Urinary bladder (tissue), 3 donors: ENCODE measurements at regions not wholly inside any gene's neighbourhood (a gene's known extent, or its start where the extent isn't known, plus 50 kb on each side); places are given as distances from the start of the nearest gene placed in this dataset.

Experiments used
- DNase-seq: peaks from one replicate; pipeline ENCODE4 v3.0.0-alpha.2; 2015; ENCODE audit errors: extremely low spot score
- H3K27ac ChIP-seq: one replicate; pipeline ENCODE4 v1.5.1; 2013; ENCODE audit warnings: low read depth, mild to moderate bottlenecking, moderate library complexity
- H3K36me3 ChIP-seq: one replicate; pipeline ENCODE4 v1.6.1; 2013; ENCODE audit warnings: mild to moderate bottlenecking, moderate library complexity; ENCODE audit not compliant: insufficient read depth
- H3K4me1 ChIP-seq: one replicate; pipeline ENCODE4 v1.6.1; 2013; ENCODE audit warnings: mild to moderate bottlenecking, moderate library complexity; ENCODE audit not compliant: insufficient read depth
- H3K4me3 ChIP-seq: one replicate; pipeline ENCODE4 v1.5.1; 2013; ENCODE audit warnings: low read depth, low read length
- WGBS: extraction: QIAGEN DNeasy Blood & Tissue Kit; methylation state at CpG from one replicate; pipeline ENCODE4 v1.1.7; 2013; 5-methylcytosine and 5-hydroxymethylcytosine counted together
- donor health status: healthy with polysubstance abuse.
- donor health status: healthy.

- DNase-seq = no peak
Measured at GRCh38 chr3:139769796-139770195, 92.0 kb upstream of the NMNAT3 start.

DNA sequence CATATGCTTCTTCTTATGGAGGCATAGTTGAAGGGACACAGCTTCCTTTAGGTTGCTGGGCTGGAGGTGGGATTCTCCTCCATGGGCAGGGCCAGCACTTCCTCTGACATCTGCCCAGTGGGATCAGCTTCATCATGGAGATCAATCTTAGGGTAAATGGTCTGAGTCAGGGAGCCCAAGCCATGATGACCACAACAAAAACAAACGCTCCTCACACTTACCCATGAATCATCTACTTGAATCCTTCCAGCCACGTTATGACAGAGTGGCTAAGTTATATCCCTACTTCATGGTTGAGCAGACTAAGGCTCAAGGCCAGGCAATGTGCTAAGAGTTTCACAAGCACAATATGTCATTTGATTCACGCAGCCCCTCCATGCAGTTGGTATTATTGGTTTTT is 87.2 kb upstream of the NMNAT3 start:
- Histone ChIP-seq H3K27ac (no peak overlapping the region), H3K36me3 (no peaks in the 10 kb centered on the region), H3K4me1 (no peaks in the 10 kb centered on the region), H3K4me3 (no peak overlapping the region)
- WGBS = 77% methylated on average over 3 of the region's 3 CpGs
- no peak for DNase-seq

More at GRCh38 chr3:139769796-139770195, 92.0 kb upstream of the NMNAT3 start:
- H3K36me3 ChIP-seq = no peaks in the 10 kb centered on the region
- no peak overlapping the region for H3K4me3 ChIP-seq
- 87% methylated on average over 4 of the region's 4 CpGs for WGBS
- H3K27ac ChIP-seq = no peak overlapping the region
- H3K4me1 ChIP-seq = no peaks in the 10 kb centered on the region

DNA sequence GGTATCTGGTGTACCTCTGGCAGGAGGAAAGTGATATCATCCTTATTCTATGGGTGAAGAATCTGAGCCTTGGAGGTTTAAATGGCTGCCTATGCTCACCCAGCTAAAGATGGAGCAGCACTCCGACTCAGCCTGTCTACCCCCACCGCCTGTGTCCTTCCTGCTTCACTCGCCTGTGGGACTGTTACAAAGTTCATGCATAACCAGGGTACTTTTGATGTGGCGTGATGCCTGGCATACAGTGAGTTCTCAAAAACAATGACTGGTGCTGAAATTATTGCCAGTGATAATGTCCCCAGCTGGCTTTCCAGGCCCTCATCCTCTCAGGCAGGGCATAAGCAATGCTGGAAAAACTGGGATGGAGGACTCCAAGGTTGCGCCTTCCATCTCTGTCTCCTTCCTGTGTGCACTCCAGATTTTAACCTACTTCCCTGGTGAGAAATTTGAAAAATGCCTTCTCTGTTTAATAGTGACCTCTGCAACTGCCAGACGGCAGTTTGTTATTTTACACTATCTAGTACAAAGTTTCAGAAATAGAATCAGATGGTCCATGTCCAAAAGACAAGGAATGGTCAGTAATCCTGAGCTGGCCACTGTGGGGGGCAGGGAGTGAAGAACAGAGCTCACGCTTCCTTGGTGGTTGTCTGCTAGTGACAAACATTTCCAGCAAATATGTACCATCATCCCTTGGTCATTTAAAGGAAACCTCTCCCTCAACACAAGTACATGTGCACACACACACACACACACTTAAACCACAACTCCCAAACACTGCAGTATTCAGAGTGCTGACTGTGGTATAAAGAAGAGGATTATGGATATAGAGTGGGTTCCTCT is 86.5 kb upstream of the NMNAT3 start:
- 50% methylated on average over 7 of the region's 7 CpGs for WGBS
- DNase-seq = no peak
- Histone ChIP-seq H3K4me3 (no peak overlapping the region), H3K36me3 (no peaks in the 10 kb centered on the region), H3K27ac (no peak overlapping the region), H3K4me1 (no peaks in the 10 kb centered on the region)

GRCh38 chr3:139762302-139762701 is 84.5 kb upstream of the NMNAT3 start:
- no peaks in the 10 kb centered on the region for H3K36me3 ChIP-seq
- H3K4me1 ChIP-seq = no peaks in the 10 kb centered on the region
- DNase-seq = no peak
- no peak overlapping the region for H3K4me3 ChIP-seq
- no peak overlapping the region for H3K27ac ChIP-seq
- 76% methylated on average over 9 of the region's 9 CpGs for WGBS

DNA sequence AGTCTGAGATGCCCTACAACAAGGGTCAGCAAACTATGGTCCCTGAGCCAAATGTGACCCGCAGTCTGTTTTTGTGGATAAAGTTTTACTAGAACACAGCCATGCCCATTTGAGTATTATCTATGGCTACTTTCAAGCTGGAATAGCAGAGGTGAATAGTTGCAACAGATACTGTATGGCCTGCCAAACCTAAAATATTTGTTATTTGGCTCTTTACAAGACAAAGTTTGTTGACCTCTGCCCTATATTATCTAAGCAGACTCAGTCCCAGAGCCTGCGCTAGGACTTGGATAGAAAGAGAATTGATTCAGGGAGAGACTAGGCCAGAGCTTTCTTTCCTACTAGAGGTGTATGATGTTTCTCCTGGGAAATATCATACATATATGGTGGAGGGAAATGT is 81.7 kb upstream of the NMNAT3 start:
- Histone ChIP-seq H3K27ac (no peak overlapping the region), H3K4me1 (no peaks in the 10 kb centered on the region), H3K36me3 (no peaks in the 10 kb centered on the region), H3K4me3 (no peak overlapping the region)
- no peak for DNase-seq
- 58% methylated on average over 2 of the region's 2 CpGs for WGBS

GRCh38 chr3:139758654-139759291 is 81.0 kb upstream of the NMNAT3 start:
- H3K4me1 ChIP-seq = no peaks in the 10 kb centered on the region
- WGBS = 63% methylated on average over 5 of the region's 5 CpGs
- H3K27ac ChIP-seq = no peak overlapping the region
- no peaks in the 10 kb centered on the region for H3K36me3 ChIP-seq
- no peak overlapping the region for H3K4me3 ChIP-seq
- no peak for DNase-seq

- no peaks in the 10 kb centered on the region for H3K36me3 ChIP-seq
- H3K4me1 ChIP-seq = no peaks in the 10 kb centered on the region
- no peak for DNase-seq
- no peak overlapping the region for H3K27ac ChIP-seq
- H3K4me3 ChIP-seq = no peak overlapping the region
Measured at GRCh38 chr3:139757448-139758030, 79.8 kb upstream of the NMNAT3 start.

DNA sequence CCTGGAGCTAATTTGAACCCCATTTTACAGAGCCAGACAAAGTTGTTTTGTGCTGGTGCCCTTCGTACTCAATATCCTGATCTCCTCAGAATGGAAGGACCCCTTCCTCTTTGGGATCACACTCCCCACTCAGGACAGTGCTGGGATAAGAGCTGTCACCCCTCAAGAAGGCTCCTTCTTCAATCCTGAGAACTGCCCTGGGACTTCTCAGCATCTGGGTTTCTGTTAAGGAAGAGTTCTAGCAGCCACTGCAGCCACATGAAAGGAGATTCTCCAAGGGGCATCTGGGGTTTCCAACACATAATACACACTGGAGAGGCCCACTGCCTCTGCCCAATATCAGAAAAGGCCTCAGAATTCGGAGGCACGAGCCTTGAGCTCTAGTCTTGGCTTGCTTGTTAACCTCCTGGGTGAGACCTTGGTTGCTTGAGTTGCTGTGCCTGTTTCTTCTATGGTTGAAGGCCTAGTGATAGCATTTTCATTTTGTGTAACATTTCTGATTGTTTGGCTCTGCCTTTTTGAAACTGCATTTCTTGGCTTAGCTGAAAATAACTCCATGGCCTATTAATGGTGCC is 78.8 kb upstream of the NMNAT3 start:
- no peak overlapping the region for H3K4me3 ChIP-seq
- H3K36me3 ChIP-seq = no peaks in the 10 kb centered on the region
- no peak for DNase-seq
- H3K27ac ChIP-seq = no peak overlapping the region
- WGBS = 87% methylated on average over 3 of the region's 3 CpGs
- no peaks in the 10 kb centered on the region for H3K4me1 ChIP-seq

DNA sequence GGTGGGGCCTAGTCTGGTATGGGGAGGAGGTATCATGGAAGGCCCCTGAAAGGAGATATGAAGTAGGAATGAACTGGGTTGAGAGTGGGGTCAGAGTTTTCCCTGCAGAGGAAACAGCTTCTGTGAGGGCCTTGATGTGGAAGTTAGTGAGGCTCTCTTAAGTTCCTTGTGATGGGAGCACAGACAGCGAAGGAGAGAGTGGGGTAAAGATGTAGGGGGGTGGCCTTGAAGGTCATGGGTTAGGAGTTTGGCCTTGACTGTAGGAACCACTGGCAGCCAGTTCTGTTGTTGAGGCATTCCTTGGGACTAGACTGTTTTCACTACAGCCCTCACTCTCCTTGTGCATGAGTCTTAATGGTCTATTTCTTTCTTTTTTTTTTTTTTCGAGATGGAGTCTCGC is 77.8 kb upstream of the NMNAT3 start:
- H3K27ac ChIP-seq = no peak overlapping the region
- no peaks in the 10 kb centered on the region for H3K4me1 ChIP-seq
- H3K4me3 ChIP-seq = no peak overlapping the region
- WGBS = 93% methylated on average over 3 of the region's 3 CpGs
- DNase-seq = no peak
- no peaks in the 10 kb centered on the region for H3K36me3 ChIP-seq

- DNase-seq = no peak
- 76% methylated on average over 2 of the region's 2 CpGs for WGBS
- H3K36me3 ChIP-seq = no peaks in the 10 kb centered on the region
- H3K27ac ChIP-seq = no peak overlapping the region
- H3K4me3 ChIP-seq = no peak overlapping the region
- H3K4me1 ChIP-seq = no peaks in the 10 kb centered on the region
Measured at GRCh38 chr3:139751789-139752188, 74.0 kb upstream of the NMNAT3 start.

DNA sequence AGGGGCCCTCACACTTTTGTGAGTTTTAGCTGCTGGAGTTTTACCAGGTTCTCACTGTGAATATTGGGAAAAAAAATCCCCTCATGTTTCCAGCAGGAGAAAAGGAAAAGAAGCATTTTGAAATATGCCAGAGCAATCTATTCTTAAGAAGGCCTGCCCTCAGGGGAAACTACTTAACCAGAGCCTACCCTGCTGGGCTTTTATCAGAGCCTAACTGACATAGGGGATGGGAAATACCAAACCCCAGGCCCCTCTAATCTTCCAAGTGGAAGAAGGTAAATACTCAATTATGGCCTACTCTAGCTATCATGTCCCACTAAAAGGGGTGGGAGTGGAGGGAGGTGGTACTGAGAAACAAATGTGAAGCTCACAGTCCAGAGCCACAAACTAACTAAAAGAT is 68.7 kb upstream of the NMNAT3 start:
- H3K4me1 ChIP-seq = no peaks in the 10 kb centered on the region
- H3K4me3 ChIP-seq = no peak overlapping the region
- no peak for DNase-seq
- no peaks in the 10 kb centered on the region for H3K36me3 ChIP-seq
- H3K27ac ChIP-seq = no peak overlapping the region

- H3K4me3 ChIP-seq = no peak overlapping the region
- WGBS = 68% methylated on average over 4 of the region's 4 CpGs
- no peaks in the 10 kb centered on the region for H3K36me3 ChIP-seq
- H3K27ac ChIP-seq = no peak overlapping the region
- no peaks in the 10 kb centered on the region for H3K4me1 ChIP-seq
- no peak for DNase-seq
Measured at GRCh38 chr3:139745831-139746230, 68.1 kb upstream of the NMNAT3 start.

- H3K27ac ChIP-seq = no peak overlapping the region
- no peak overlapping the region for H3K4me3 ChIP-seq
- no peaks in the 10 kb centered on the region for H3K4me1 ChIP-seq
- 89% methylated on average over 3 of the region's 3 CpGs for WGBS
- H3K36me3 ChIP-seq = no peaks in the 10 kb centered on the region
- DNase-seq = no peak
Measured at GRCh38 chr3:139738697-139739096, 60.9 kb upstream of the NMNAT3 start.
